SK-N-SH treated with all-trans-retinoic acid at 6 μM for 48 hours (cell line): ENCODE measurements at regions not wholly inside any gene's neighbourhood (a gene's known extent, or its start where the extent isn't known, plus 50 kb on each side); places are given as distances from the start of the nearest gene placed in this dataset.

Experiments
- ARNTL ChIP-seq: fragments of 450-650 bp; formaldehyde crosslinking; IDR thresholded peaks from 2 replicates; pipeline ENCODE4 v1.5.0; 2020; ENCODE audit warnings: low read depth, mild to moderate bottlenecking, moderate library complexity, borderline replicate concordance
- OSR1 ChIP-seq: fragments of 250-450 bp; sonication (Bioruptor Pico); IDR thresholded peaks from 2 replicates; pipeline ENCODE4 v1.8.0; 2022; ENCODE audit warnings: moderate library complexity, mild to moderate bottlenecking, inconsistent platforms
- PPARA ChIP-seq: fragments of 250-450 bp; sonication (Bioruptor Pico); IDR thresholded peaks from 2 replicates; pipeline ENCODE4 v1.5.0; 2020; ENCODE audit warnings: mild to moderate bottlenecking, borderline replicate concordance
- SNAI2 ChIP-seq: fragments of 250-450 bp; sonication (Bioruptor Pico); IDR thresholded peaks from 2 replicates; pipeline ENCODE4 v1.5.0; 2020; ENCODE audit warnings: mild to moderate bottlenecking, moderate library complexity
- TCF4 ChIP-seq: fragments of 250-450 bp; sonication (Bioruptor Pico); IDR thresholded peaks from 2 replicates; pipeline ENCODE4 v1.8.0; 2021; ENCODE audit warnings: mild to moderate bottlenecking, moderate library complexity, borderline replicate concordance
- TOX ChIP-seq: fragments of 250-450 bp; sonication (Bioruptor Pico); IDR thresholded peaks from 2 replicates; pipeline ENCODE4 v1.8.0; 2021; ENCODE audit warnings: mild to moderate bottlenecking, moderate library complexity, borderline replicate concordance
- ZC3H10 ChIP-seq: fragments of 250-450 bp; sonication (Bioruptor Pico); IDR thresholded peaks from 2 replicates; pipeline ENCODE4 v1.5.1; 2021; ENCODE audit warnings: mild to moderate bottlenecking, moderate library complexity
- ZFP3 ChIP-seq: fragments of 250-450 bp; sonication (Bioruptor Pico); IDR thresholded peaks from 2 replicates; pipeline ENCODE4 v1.5.0; 2020; ENCODE audit warnings: mild to moderate bottlenecking, moderate library complexity
- ZFP30 ChIP-seq: fragments of 450-650 bp; formaldehyde crosslinking; IDR thresholded peaks from 2 replicates; pipeline ENCODE4 v1.5.0; 2022; ENCODE audit warnings: mild to moderate bottlenecking, moderate library complexity
- ZNF565 ChIP-seq: fragments of 450-650 bp; formaldehyde crosslinking; conservative IDR thresholded peaks from 2 replicates; pipeline ENCODE4 v1.5.0; 2020; ENCODE audit warnings: low read depth, mild to moderate bottlenecking, moderate library complexity
- ZNF70 ChIP-seq: fragments of 450-650 bp; formaldehyde crosslinking; IDR thresholded peaks from 2 replicates; pipeline ENCODE4 v1.5.0; 2020; ENCODE audit warnings: mild to moderate bottlenecking, moderate library complexity
- ZNF8 ChIP-seq: fragments of 450-650 bp; formaldehyde crosslinking; IDR thresholded peaks from 2 replicates; pipeline ENCODE4 v1.5.0; 2020; ENCODE audit warnings: mild to moderate bottlenecking, moderate library complexity

GRCh38 chr13:80451641-80452040, 110.7 kb upstream of the SPRY2 start:
- TF ChIP-seq PPARA (CRISPR knock-in tag): no peak
- no peak for TF ChIP-seq SNAI2
- TF ChIP-seq ARNTL: no peak
- no peak for TF ChIP-seq OSR1 (CRISPR knock-in tag)
- no peak for TF ChIP-seq TCF4 (CRISPR knock-in tag)
- TF ChIP-seq ZNF565 (CRISPR knock-in tag): no peak
- TF ChIP-seq ZFP30 (CRISPR knock-in tag): no peak
- TF ChIP-seq TOX (CRISPR knock-in tag): no peak
- TF ChIP-seq ZC3H10: no peak
- TF ChIP-seq ZNF8: no peak
- TF ChIP-seq ZFP3 (CRISPR knock-in tag): no peak
- no peak for TF ChIP-seq ZNF70
